Endothelial cell (in vitro differentiated cells): ENCODE measurements at regions not wholly inside any gene's neighbourhood (a gene's known extent, or its start where the extent isn't known, plus 50 kb on each side); places are given as distances from the start of the nearest gene placed in this dataset.

Experiments
- DNase-seq: peaks from one replicate; pipeline ENCODE4 v3.0.0; 2021; ENCODE audit warnings: low spot score
- H3K27ac Mint-ChIP-seq: one replicate; pipeline ENCODE4 v1.8.0; 2021; ENCODE audit warnings: mixed read lengths, inconsistent platforms; ENCODE audit not compliant: unreplicated experiment
- H3K27me3 Mint-ChIP-seq: one replicate; pipeline ENCODE4 v1.8.0; 2021; ENCODE audit warnings: mild to moderate bottlenecking, moderate library complexity, mixed read lengths, inconsistent platforms; ENCODE audit not compliant: unreplicated experiment
- H3K36me3 Mint-ChIP-seq: one replicate; pipeline ENCODE4 v1.8.0; 2021; ENCODE audit warnings: mild to moderate bottlenecking, low read depth, mixed read lengths, inconsistent platforms; ENCODE audit not compliant: unreplicated experiment
- H3K4me1 Mint-ChIP-seq: one replicate; pipeline ENCODE4 v1.8.0; 2021; ENCODE audit warnings: mild to moderate bottlenecking, mixed read lengths, inconsistent platforms; ENCODE audit not compliant: unreplicated experiment
- H3K4me3 Mint-ChIP-seq: one replicate; pipeline ENCODE4 v1.8.0; 2021; ENCODE audit warnings: mild to moderate bottlenecking, mixed read lengths, inconsistent platforms; ENCODE audit not compliant: unreplicated experiment
- H3K9me3 Mint-ChIP-seq: one replicate; pipeline ENCODE4 v1.8.0; 2021; ENCODE audit warnings: mixed read lengths, inconsistent platforms; ENCODE audit not compliant: unreplicated experiment
- CTCF ChIP-seq: fragments of 200-600 bp; sonication (generic); IDR thresholded peaks from one replicate; pipeline ENCODE4 v1.5.0; 2021; ENCODE audit warnings: antibody characterized with exemption; ENCODE audit not compliant: unreplicated experiment

- DNase-seq = no peak
- Mint-ChIP-seq H3K27ac (no peak overlapping the region), H3K36me3 (no peaks in the 10 kb centered on the region), H3K27me3 (peaks cover 2% of the 10 kb centered on the region), H3K4me3 (no peak overlapping the region), H3K9me3 (no peaks in the 10 kb centered on the region), H3K4me1 (no peaks in the 10 kb centered on the region)
- no peak for TF ChIP-seq CTCF
Observed at GRCh38 chr6:21476112-21476511, 117.4 kb upstream of the SOX4 start.

- Mint-ChIP-seq H3K27me3 (peaks cover 2% of the 10 kb centered on the region), H3K27ac (no peak overlapping the region), H3K36me3 (no peaks in the 10 kb centered on the region), H3K4me3 (no peak overlapping the region), H3K4me1 (peaks cover 5% of the 10 kb centered on the region), H3K9me3 (no peaks in the 10 kb centered on the region)
- TF ChIP-seq CTCF = no peak
- DNase-seq = no peak
Observed at GRCh38 chr6:21478411-21478810, 115.1 kb upstream of the SOX4 start.

GRCh38 chr6:21478883-21479539 lies 114.5 kb upstream of the SOX4 start:
- Mint-ChIP-seq H3K4me3 (no peak overlapping the region), H3K27me3 (peaks cover 2% of the 10 kb centered on the region), H3K4me1 (peaks cover 5% of the 10 kb centered on the region), H3K27ac (no peak overlapping the region), H3K9me3 (no peaks in the 10 kb centered on the region), H3K36me3 (no peaks in the 10 kb centered on the region)
- DNase-seq = no peak
- TF ChIP-seq CTCF = no peak

GRCh38 chr6:21486115-21486514 lies 107.4 kb upstream of the SOX4 start:
- peaks cover 2% of the 10 kb centered on the region for H3K27me3 Mint-ChIP-seq
- no peak for TF ChIP-seq CTCF
- no peaks in the 10 kb centered on the region for H3K36me3 Mint-ChIP-seq
- no peaks in the 10 kb centered on the region for H3K9me3 Mint-ChIP-seq
- DNase-seq = no peak
- H3K4me3 Mint-ChIP-seq = no peak overlapping the region
- peaks cover 5% of the 10 kb centered on the region for H3K4me1 Mint-ChIP-seq
- no peak overlapping the region for H3K27ac Mint-ChIP-seq

- Mint-ChIP-seq H3K36me3 (no peaks in the 10 kb centered on the region), H3K4me3 (no peak overlapping the region), H3K27me3 (peaks cover 3% of the 10 kb centered on the region), H3K27ac (no peak overlapping the region), H3K9me3 (no peaks in the 10 kb centered on the region), H3K4me1 (no peaks in the 10 kb centered on the region)
- no peak for DNase-seq
- TF ChIP-seq CTCF = no peak
Observed at GRCh38 chr6:21489826-21490225, 103.7 kb upstream of the SOX4 start.
